ENCODE measurements at regions not wholly inside any gene's neighbourhood (a gene's known extent, or its start where the extent isn't known, plus 50 kb on each side); places are given as distances from the start of the nearest gene placed in this dataset.

GRCh38 chr4:176902710-176903323 lies 110.1 kb upstream of the VEGFC start:
- DNase-seq = no peak

GRCh38 chr4:176906709-176907108 lies 114.0 kb upstream of the VEGFC start:
- DNase-seq = no peak

- DNase-seq = no peak
Measured at GRCh38 chr4:176910646-176911045, 117.9 kb upstream of the VEGFC start.

GRCh38 chr4:176919631-176920030 lies 126.9 kb upstream of the VEGFC start:
- DNase-seq = no peak

GRCh38 chr4:176920694-176921093 lies 128.0 kb upstream of the VEGFC start:
- no peak for DNase-seq

- no peak for DNase-seq
Measured at GRCh38 chr4:176921256-176921655, 128.5 kb upstream of the VEGFC start.

GRCh38 chr4:176924238-176924637 lies 131.5 kb upstream of the VEGFC start:
- no peak for DNase-seq

GRCh38 chr4:176925962-176926361 lies 133.2 kb upstream of the VEGFC start:
- DNase-seq = no peak

GRCh38 chr4:176927117-176927516 lies 134.4 kb upstream of the VEGFC start:
- DNase-seq = no peak

GRCh38 chr4:176927664-176928063 lies 134.9 kb upstream of the VEGFC start:
- DNase-seq = no peak

- DNase-seq = no peak
Measured at GRCh38 chr4:176939445-176939844, 146.7 kb upstream of the VEGFC start.

GRCh38 chr4:176945334-176945733 lies 152.6 kb upstream of the VEGFC start:
- DNase-seq = no peak

GRCh38 chr4:176949029-176949428 lies 156.3 kb upstream of the VEGFC start:
- DNase-seq = no peak

GRCh38 chr4:176953021-176953420 lies 160.3 kb upstream of the VEGFC start:
- no peak for DNase-seq

GRCh38 chr4:176957353-176958118 lies 164.8 kb upstream of the VEGFC start:
- DNase-seq = no peak

- DNase-seq = no peak
Measured at GRCh38 chr4:176959980-176960379, 167.3 kb upstream of the VEGFC start.

GRCh38 chr4:176963121-176963520 lies 170.4 kb upstream of the VEGFC start:
- DNase-seq = no peak

GRCh38 chr4:176964116-176964691 lies 171.5 kb upstream of the VEGFC start:
- no peak for DNase-seq

- DNase-seq = no peak
Measured at GRCh38 chr4:176967586-176967985, 174.9 kb upstream of the VEGFC start.

- no peak for DNase-seq
Measured at GRCh38 chr4:176968094-176968493, 175.4 kb upstream of the VEGFC start.

- no peak for DNase-seq
Measured at GRCh38 chr4:176969011-176969410, 176.3 kb upstream of the VEGFC start.

GRCh38 chr4:176970853-176971252 lies 178.1 kb upstream of the VEGFC start:
- no peak for DNase-seq

- DNase-seq = no peak
Measured at GRCh38 chr4:176971576-176972115, 178.9 kb upstream of the VEGFC start.

GRCh38 chr4:176979416-176979815 lies 186.7 kb upstream of the VEGFC start:
- no peak for DNase-seq

Measured in CD4-positive, alpha-beta T cell treated with Interleukin-17A for 4 hours (primary cell).